ENCODE measurements at regions not wholly inside any gene's neighbourhood (a gene's known extent, or its start where the extent isn't known, plus 50 kb on each side); places are given as distances from the start of the nearest gene placed in this dataset.

DNA sequence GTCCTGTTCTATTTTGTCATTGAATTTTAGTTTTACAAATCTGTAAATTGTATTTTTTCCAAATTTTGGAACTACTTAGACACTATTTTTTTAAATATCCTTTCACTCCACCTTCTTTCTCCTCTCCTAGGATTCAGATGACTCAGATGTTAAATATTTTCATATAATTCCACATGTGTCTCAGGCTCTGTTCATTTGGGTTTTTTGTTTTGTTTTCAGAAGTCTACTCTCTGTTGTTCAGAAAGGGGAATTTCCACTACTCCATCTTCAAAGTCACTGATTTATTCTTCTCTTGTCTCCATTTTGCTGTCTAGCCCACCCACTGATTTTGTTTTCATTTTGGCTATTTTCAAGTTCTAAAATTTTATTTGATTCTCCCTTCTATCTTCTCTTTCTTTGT is 264.0 kb upstream of the SLIT2 start:
- no peak for DNase-seq

DNA sequence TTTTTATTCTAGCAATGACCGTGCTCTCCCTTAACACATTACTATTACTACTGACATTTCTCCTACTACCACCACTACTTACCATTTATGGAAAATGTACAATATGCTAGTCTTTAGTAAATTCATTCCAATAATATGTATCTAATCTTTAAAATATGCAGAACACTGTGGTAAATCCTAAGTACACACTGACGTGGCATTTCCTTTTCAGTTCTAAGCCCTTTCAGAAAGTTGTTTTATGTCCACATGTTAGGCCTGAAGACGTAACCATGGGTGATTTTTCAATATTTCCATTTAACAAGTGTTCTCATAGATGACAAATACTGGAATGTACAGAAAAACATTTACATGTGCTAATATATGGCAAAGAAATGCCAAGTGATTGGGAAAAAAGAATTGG is 268.6 kb upstream of the SLIT2 start:
- no peak for DNase-seq

DNA sequence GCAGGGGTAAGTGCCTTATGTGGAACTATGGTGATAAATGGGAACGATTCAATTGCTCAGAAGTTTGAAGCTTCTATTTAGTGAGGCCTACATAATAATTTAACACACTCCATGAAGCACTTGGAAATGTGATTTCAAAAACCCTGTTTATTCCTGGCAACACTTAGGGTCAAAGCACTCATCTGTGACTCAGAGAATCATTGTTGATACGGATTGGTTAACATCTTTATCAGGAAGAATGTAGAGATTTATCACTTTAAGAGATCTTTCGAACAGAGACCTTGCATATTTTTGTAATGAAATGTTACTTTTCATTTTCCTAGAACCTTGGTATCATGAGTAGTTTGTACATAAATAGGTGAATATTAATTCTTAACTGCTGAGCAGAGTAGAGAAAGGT is 269.1 kb upstream of the SLIT2 start:
- no peak for DNase-seq

DNA sequence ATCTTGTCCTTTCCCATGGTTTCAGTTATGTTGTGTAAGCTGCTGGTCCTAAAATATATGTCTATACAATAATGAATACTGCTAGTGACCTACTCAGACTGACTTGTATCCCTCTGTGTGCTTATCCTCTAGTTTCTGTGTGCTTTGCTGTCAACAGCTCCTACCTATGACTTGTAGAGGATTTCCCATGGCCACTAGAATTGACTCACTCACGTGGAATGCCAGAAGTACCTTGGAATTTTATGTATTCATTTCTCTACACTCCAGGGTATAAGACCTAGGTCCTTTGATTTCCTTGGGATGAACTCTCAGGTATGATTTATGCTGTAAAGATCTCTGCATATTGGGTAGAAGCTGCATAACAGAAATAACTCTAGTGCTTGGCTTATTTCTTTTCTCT is 279.9 kb upstream of the SLIT2 start:
- DNase-seq: no peak

DNA sequence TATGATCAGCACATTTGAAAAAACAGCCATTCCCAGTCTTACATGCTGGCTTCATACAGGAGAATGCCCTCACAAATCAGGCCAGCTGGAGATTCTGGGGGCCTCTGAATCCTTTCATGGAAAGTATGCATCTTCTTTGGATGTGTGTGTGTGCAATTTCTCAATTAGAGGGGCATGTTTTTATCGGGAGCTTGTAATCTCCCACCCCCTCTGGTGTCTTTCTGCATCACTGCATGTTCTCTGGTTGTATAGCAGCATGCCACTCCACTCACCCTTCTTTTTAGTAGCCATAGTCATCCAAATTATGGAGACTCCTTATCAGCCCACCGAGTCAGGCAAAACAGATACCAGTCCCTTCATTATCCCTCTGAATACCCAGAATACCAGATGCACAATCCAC is 282.2 kb upstream of the SLIT2 start:
- no peak for DNase-seq

DNA sequence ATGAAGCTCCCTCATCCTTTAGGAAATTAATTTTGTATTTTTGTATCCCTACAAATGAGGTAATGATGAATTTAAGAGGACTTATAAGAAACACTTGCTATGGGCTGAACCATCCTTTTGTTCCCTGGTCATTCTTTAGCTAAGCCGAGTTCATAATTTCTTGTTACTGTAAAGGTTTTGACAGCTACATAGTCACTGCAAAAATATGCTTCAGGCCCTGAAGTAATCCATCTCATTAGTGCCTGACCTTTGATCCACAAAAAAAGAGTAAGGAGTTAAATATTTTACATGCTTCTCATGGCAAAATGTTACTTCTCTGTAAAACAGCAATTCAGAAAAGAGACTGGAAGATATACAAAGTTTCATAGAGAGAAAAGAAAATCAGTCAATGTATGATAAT is 290.6 kb upstream of the SLIT2 start:
- DNase-seq: no peak

DNA sequence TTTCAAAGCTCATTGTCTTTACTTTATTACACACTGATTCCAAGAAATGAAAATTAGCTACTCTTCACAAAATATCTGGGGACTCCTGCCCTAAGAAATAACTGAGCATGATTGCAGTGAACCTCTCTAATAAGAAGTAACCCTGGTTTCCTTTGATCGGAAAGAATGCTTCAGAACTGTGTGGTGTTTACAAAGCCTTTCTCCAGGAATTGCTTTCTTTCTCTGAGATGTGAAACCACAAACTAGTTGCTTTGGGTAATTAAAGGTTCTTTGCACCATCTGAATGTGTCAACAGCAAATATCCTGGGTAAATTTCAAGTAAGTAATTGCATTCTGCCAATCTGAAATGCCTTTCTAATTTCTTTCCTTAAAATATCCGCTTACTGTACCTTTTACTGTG is 292.9 kb upstream of the SLIT2 start:
- DNase-seq: no peak

DNA sequence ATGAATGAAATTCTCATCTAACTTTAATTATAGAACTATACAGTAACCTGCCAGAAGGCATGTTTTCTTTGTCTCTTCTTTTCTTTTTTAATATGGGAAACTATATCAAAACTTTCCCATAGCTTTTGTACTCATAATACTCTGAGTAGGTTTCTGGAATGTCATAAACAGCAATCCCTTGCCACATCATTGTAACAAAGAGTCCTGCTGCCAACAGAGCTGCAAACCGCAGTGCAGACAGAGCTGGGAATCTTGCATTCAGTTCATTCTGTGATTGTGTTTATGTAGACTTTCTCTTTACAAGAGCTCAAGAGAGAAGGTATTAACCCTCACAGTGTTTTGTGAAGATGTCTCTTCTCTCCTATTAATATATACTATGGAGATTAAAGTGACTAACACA is 304.4 kb upstream of the SLIT2 start:
- DNase-seq: no peak

DNA sequence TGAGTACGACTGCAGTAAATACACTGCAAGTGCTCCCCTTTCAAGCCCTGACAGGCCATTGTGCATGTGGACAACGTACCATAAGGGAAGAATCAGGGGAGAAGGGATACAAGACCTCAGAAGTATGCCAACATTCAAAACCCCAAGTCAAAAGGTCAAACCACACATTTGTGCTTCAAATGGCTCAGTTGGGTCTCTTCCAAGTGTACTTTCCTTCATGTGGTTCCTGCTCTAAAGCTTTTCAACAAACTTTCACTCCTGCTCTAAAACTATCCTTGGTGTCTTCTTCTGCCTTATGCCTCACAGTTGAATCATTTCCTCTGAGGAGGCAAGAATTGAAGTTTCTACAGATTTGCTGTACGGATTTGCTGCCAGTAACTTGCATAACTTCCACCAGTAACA is 305.7 kb upstream of the SLIT2 start:
- no peak for DNase-seq

DNA sequence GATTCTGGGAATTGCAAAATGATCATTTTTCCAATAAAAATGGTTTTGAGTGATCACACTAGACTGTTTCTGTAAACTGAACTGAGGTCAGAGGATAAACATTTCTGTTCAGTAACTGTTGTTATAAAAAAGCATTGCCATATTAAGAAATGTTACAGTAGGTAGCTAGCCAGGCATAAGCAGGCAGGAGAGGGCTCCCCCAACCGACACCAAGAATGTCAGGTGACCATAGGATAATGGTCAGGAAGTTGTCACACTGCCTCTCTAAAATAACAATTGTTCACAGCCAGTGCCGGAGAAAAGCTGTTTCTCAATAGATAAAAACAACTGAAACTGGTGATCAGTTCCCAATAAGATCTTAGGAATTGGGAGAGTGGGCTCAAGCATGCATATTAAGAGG is 306.2 kb upstream of the SLIT2 start:
- DNase-seq: no peak

DNA sequence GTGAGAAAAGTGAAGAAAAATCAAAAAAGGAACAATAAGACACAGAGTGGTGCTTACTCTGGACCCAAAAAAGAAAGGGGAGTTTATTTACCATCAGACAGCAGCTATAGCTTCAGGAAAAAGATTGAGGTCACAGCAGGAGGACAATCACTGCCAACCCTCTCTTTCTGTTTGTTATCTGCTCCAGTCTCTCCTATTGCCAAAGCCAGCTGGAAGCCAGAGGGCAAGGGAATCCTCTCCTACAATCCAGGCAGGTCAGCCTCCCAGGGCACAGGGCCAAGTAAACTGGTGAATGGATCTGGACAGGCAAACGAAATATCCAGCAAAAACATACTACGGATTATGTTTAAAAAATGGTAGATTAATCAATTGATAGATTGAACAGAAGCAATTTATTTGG is 306.9 kb upstream of the SLIT2 start:
- no peak for DNase-seq

DNA sequence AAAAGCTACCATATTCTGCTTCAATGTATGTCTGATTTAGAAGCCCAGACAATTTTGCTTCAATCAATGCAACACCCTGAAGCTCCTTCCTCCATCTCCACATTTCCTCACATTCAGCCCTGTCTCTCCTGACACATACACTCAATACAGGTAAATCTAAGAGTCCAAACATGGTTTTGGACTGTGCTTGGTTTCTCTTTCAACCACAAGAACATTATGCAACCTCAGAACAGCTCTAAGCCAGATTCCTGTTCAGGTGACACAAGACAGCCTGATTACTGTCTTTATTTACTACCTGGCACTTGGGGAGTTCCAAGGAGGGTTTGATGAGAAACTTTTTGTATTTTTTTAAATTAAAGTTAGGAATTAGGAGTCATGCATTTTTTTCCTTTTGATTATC is 307.5 kb upstream of the SLIT2 start:
- no peak for DNase-seq

DNA sequence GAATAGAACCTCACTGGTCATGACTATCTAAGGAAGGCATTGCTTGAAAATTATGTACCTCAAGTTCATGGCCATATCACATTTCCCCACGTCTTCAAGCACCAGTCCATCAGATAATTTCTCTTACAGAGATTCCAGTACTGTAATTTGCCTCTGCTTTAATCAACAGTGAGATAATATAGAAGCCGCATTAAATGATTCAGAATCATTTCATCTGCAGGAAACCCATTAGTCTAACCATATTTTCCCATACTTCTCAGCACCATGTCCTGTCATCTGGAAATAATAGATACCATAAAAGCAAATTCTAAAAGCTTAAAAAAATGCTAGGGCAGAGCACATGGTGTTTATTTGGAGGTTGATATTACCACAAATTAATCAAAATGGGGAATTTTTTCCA is 310.3 kb upstream of the SLIT2 start:
- DNase-seq: no peak

DNA sequence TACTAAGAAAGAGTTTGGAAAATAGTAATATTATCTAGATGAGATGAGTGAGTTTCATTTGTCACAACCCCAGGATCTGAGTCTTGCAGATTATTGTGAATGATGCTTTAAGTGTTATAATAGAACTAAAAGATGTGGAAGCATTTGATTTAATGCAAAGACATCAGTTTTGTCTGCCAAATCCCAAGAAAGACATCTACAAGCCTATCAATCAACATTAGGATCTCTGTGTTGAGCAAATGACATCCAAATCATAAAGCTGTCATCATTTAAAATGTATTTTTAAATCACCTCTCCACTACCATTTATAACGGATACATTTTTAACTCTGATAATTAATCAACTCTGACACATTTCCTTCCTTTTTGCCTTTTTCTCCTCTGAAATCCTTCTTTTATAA is 310.8 kb upstream of the SLIT2 start:
- DNase-seq: no peak

DNA sequence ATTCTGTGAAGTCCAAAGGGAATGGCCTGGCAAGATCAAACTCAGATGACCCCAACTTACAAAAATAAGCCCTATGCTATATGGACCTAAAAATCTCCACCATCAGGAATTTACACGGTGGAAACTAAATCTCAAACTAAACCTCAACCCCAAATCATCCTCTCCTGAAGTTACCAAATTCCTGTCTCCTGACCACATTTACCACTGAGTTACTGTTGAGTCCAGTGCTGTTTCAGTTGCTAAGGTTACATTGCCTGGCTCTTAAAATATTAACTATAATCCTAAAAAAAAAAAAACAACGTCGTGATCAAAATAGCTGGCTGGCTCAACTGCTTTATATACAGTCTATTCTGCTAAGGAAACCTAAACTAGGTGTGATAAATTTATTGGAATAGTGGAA is 315.2 kb upstream of the SLIT2 start:
- no peak for DNase-seq

DNA sequence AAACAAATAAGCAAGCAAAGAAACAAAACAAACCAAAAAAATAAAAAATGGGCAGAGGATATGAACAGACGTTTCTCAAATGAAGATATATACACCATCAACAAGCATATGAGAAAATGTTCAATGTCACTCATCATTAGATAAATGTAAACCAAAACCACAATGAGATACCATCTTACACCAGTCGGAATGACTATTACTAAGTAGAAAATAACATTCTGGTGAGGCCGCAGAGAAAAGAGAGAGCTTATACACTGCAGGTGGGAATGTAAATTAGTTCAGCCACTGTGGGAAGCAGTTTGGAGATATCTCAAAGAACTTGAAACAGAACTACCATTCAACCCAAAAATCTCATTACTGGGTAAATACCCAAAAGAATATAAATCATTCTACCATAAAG is 321.0 kb upstream of the SLIT2 start:
- DNase-seq: no peak

DNA sequence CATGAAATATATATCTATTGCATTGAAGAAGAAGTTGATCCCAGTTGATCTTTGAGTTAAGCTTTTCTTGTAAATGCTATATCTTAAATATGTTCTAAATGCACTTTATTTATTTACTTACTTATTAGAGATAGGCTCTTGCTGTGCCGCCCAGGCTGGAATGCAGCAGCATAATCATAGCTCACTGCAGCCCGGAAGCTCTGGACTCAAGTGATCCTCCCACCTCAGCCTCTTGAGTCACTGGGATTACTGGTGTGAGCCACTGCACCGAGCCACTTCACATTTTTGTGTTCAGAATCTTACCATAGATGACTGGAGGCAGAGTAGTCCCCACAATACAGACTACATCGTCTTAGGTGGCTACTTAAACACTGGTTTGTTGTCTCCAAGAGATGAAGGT is 324.3 kb upstream of the SLIT2 start:
- DNase-seq: no peak

DNA sequence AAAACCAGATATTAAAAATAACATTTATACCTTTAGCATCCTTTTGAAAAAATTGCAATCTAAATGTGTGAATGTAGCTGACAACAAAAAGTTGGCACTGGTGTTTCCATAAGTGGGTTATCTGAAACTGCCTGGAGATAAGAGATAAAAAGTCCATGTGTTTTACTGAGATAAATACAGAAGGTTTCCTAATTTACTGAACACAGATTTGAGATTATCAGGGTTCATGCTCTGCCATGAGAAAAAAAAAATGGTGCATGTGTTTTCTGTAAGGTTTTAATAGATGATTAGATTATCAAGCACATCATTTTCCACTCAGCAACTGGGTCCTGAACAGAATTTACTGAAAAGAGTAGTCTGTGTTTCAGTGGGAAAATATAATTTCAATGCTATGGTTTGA is 326.2 kb upstream of the SLIT2 start:
- DNase-seq: no peak

DNA sequence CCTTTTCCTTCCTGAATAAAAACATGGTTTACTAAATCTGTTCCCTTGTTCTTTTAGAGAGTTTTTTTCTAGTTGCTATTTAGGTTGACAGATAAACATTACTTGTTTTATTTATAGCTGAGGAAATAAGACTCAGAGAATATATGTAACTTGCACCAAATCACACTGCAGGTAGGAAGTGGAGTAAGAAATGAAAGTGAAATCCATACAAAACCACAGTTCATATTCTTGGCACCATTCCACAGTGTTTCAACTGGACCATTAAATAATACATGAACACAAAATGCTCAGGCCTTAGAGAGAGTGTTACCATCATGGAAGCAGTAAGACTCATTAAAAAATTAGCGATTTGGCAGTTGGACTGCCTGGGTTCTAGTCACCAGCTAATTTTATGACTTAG is 326.9 kb upstream of the SLIT2 start:
- DNase-seq: no peak

DNA sequence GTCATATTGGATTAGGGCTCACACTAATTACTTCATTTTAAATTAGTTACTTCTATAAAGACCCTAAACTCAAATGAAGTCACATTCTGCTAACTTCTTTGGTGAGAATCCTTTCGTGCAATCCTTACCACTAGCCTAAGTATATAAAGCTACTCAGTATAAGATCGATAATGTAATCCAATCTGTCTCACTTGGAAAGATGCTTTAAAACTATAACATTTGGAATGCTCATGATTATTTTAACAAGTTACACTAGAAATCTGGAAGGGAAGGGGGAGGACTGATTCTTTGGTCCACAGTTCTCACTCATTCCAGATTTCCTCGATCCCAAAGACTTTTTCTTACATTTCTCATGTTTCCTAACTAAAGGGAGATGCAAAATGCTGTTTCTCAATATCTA is 336.4 kb upstream of the SLIT2 start:
- DNase-seq: no peak

DNA sequence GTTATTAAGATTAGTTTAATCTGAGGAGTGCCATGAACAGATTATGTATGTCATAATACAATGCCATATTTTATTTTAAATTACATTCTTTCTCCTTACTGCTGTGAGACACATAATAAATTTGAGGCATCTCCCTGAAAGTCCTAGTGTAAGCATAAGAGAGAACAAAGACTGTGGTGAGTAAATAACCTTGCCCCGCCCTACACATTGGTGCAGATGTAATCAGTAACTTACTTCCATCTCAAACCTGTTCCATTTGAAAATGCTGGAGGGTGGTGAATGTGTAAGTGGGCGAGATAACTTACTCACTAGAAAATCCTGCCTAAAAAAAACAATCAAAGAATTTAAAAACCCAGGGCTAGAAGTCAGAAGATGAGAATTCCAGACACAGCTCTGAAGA is 338.1 kb upstream of the SLIT2 start:
- no peak for DNase-seq

DNA sequence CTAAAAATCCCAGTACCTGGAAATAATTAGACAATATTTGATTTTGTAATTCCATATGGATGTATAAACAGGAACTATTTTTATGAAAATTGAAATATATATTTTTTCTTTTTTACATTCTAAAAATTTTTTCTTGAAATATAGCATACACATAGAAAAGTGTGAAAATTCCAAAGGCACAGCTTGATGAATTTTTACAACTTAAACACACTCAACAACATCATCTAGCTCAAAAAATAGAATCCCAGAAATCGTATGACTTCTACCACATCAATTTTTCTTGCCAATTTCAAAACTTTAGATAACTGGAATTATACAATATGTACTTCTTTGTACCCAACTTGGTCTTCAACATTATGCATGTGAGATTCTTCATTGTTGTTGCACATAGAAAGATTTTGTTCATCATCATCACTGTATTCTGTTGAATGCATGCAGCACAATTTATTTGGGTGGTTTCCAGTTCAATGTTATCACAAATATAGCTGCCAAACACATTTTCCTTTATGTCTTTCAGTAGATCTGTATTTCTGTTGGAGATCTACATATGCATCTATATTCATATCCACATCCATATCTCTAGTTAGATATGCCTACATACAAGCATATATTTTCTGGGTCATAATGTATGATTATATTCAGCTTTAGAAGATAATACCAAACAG is 340.7 kb upstream of the SLIT2 start:
- DNase-seq: no peak

DNA sequence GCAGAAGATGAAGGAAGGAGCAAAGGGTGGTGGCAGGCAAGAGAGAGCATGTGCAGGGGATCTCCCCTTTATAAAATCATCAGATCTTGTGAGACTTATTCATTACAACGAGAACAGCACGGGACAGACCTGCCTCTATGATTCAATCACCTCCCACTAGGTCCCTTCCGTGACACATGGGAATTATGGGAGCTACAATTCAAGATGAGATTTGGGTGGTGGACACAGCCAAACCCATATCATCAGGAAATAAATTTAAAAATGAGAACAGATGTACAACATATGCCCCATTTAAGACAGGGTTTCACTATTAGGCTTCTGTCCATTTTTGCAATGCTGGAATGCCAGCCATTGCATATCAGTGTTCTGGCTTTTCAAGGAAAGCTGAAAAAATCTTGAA is 346.7 kb upstream of the SLIT2 start:
- DNase-seq: no peak

DNA sequence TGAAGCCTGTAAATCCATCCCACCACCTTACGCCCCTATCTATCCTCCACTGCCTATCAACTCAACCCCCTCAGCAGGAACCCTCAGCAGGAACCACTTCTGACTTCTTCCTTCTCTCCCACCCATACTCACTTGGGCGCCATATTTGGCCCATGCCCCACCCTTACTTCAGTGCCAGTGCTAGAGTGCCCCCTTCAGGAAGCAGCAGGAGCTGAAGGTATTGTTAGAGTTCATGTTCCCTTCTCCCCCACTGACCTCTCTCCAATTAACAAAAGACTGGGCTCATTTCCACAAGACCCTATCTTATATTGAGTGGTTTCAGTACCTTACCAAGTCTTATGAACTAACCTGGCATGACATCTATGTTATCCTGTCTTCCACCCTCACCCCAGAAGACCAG is 363.1 kb upstream of the SLIT2 start:
- no peak for DNase-seq

DNA sequence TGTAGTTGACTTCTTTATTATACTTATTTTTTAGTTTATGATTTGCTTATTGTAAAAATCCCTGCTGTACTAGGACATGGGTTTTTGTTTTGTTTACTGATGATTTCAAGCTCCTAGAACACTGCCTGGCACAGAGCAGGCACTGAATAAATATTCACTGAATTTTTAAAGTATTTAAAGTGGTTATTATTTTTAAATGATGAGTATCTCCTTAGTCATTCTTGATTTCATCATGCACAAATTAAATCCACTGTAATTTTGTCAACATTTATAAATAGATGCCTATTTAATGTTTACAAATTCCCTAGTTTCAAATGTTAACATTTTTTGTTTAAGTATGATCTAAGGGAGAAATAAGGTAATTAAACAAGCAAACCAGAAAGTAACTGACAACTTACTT is 367.9 kb upstream of the SLIT2 start:
- DNase-seq: no peak

DNA sequence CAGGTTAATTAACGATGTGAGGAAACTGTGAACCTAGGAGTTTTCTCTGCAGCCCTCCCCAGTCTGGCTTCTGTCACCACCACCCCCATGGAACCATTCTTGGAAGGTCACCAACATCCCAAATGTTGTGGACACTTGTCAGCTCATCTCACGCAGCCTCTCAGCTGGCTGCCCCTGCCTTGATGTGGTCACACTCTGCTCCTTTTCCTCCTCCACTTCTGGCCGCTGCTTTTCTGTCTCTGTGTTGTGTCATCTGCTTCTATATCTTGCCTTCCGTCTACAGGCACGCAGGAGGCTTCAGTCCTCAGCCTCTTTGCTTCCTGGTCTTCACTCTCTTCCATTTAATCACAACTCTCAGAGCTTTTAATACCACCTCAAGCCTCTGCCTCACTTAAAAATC is 371.5 kb upstream of the SLIT2 start:
- DNase-seq: no peak
